Esophagus muscularis mucosa (tissue), 4 donors: ENCODE measurements at regions not wholly inside any gene's neighbourhood (a gene's known extent, or its start where the extent isn't known, plus 50 kb on each side); places are given as distances from the start of the nearest gene placed in this dataset.
"Not testable (repeated sequence)": the region's sequence is repeated elsewhere in the genome, so short reads cannot be mapped to it uniquely, and the experiment has no call there.

ENCODE experiments used
- DNase-seq: peaks from one replicate; pipeline ENCODE4 v3.0.0-alpha.2; 2017; ENCODE audit errors: extremely low spot score
- H3K27ac ChIP-seq, 4 donors: fragments of 200-600 bp; sonication (generic); replicated peaks in 1 of 4; 1 replicate in 3 of 4; 2 replicates in 1 of 4; pipeline ENCODE4 v1.5.1; 2016 to 2019; ENCODE audit warnings: mild to moderate bottlenecking in 1 of 4
- H3K27me3 ChIP-seq, 4 donors: fragments of 200-600 bp; sonication (generic); one replicate each; pipeline versions ENCODE4 v1.5.1 to v1.6.0; 2016 to 2019
- H3K36me3 ChIP-seq, 4 donors: fragments of 200-600 bp; sonication (generic); one replicate each; pipeline ENCODE4 v1.5.1; 2016 to 2019
- H3K4me1 ChIP-seq, 4 donors: fragments of 200-600 bp; sonication (generic); one replicate each; pipeline ENCODE4 v1.5.1; 2016 to 2019
- H3K4me3 ChIP-seq, 4 donors: fragments of 200-600 bp; sonication (generic); 1 replicate in 2 of 4; 2 replicates in 2 of 4; pipeline ENCODE4 v1.5.1; 2016 to 2019; ENCODE audit warnings: mild to moderate bottlenecking in 4 of 4, moderate library complexity in 1 of 4
- H3K9me3 ChIP-seq, 4 donors: fragments of 200-600 bp; sonication (generic); 1 replicate in 3 of 4; 2 replicates in 1 of 4; pipeline ENCODE4 v1.5.1; 2016 to 2019
- CTCF ChIP-seq, 3 experiments: fragments of 200-600 bp in 2 of 3; fragments of 450-650 bp in 1 of 3; sonication (generic) in 2 of 3; IDR thresholded peaks; one replicate each; pipeline ENCODE4 v1.5.1; 2017 to 2019; ENCODE audit warnings: antibody characterized with exemption in 3 of 3, mild to moderate bottlenecking in 2 of 3, moderate library complexity in 1 of 3
- EP300 ChIP-seq: sonication (generic); formaldehyde crosslinking; IDR thresholded peaks from one replicate; pipeline ENCODE4 v1.6.1; 2017; ENCODE audit warnings: antibody characterized with exemption
- POLR2A ChIP-seq: fragments of 450-650 bp; IDR thresholded peaks from one replicate; pipeline ENCODE4 v1.6.1; 2017; ENCODE audit warnings: antibody characterized with exemption, moderate library complexity, mild to moderate bottlenecking, low read depth
- POLR2AphosphoS5 ChIP-seq, 2 donors: sonication (generic); formaldehyde crosslinking; IDR thresholded peaks; one replicate each; pipeline ENCODE4 v1.6.1; 2017; ENCODE audit warnings: antibody characterized with exemption in 2 of 2
- WGBS: methylation state at CpG from one replicate; pipeline ENCODE4 v1.1.5; 2018; 5-methylcytosine and 5-hydroxymethylcytosine counted together
- intact Hi-C: fragments of 100-400 bp; cut with DNase I; formaldehyde crosslinking; loops from one replicate; pipeline ENCODE4 v1.15.1; 2023

GRCh38 chr10:51014680-51015389 lies 59.5 kb upstream of the PRKG1 start:
- no peak for DNase-seq
- Histone ChIP-seq H3K4me1 (peaks cover 0 to 8% (median 3%) of the 10 kb centered on the region in 4 donors), H3K9me3 (no peaks in the 10 kb centered on the region), H3K36me3 (no peaks in the 10 kb centered on the region), H3K4me3 (no peak overlapping the region), H3K27ac (peak overlapping the region in 1 of 4 donors; percentile 41), H3K27me3 (no peaks in the 10 kb centered on the region)
- TF ChIP-seq POLR2AphosphoS5 (IDR thresholded peaks at IDR 0.05) (no peak), EP300 (no peak), POLR2A (no peak), CTCF (IDR thresholded peaks at IDR 0.05) (no peak)
- WGBS = 48% methylated on average over 4 of the region's 4 CpGs
- intact Hi-C loops = loop anchor here (5.0 kb wide), 1 partner anchor 32 kb away; no protein-coding TSS in a partner anchor

GRCh38 chr10:51015390-51015754 lies 58.9 kb upstream of the PRKG1 start:
- DNase-seq, intact Hi-C loops, H3K27me3 ChIP-seq, H3K4me3 ChIP-seq, H3K36me3 ChIP-seq, H3K9me3 ChIP-seq, H3K4me1 ChIP-seq: not testable (repeated sequence)
- H3K27ac ChIP-seq = peak overlapping the region in 1 of 4 donors; percentile 41

- Histone ChIP-seq H3K27ac (no peak overlapping the region), H3K36me3 (no peaks in the 10 kb centered on the region), H3K27me3 (no peaks in the 10 kb centered on the region), H3K9me3 (no peaks in the 10 kb centered on the region), H3K4me1 (peaks cover 9 to 16% (median 12%) of the 10 kb centered on the region in 4 donors), H3K4me3 (no peak overlapping the region)
- WGBS = 78% methylated on average over 5 of the region's 5 CpGs
- DNase-seq = no peak
- TF ChIP-seq EP300 (no peak), POLR2A (no peak), CTCF (IDR thresholded peaks at IDR 0.05) (no peak), POLR2AphosphoS5 (IDR thresholded peaks at IDR 0.05) (no peak)
- intact Hi-C loops = no loop called here
Observed at GRCh38 chr10:51020200-51020599, 54.1 kb upstream of the PRKG1 start.

- peak overlapping the region in 1 of 4 donors; percentile 22 for H3K27ac ChIP-seq
- WGBS = 85% methylated on average over 5 of the region's 5 CpGs
- TF ChIP-seq EP300 (no peak), POLR2A (no peak), CTCF (IDR thresholded peaks at IDR 0.05) (no peak), POLR2AphosphoS5 (IDR thresholded peaks at IDR 0.05) (no peak)
Observed at GRCh38 chr10:51022933-51023585, 51.2 kb upstream of the PRKG1 start.

GRCh38 chr10:51023636-51024035 lies 50.7 kb upstream of the PRKG1 start:
- Histone ChIP-seq H3K9me3 (no peaks in the 10 kb centered on the region), H3K4me3 (no peak overlapping the region), H3K27ac (no peak overlapping the region), H3K27me3 (no peaks in the 10 kb centered on the region), H3K36me3 (no peaks in the 10 kb centered on the region), H3K4me1 (peaks cover 10 to 24% (median 19%) of the 10 kb centered on the region in 4 donors)
- intact Hi-C loops = no loop called here
- TF ChIP-seq EP300 (no peak), POLR2A (no peak), CTCF (IDR thresholded peaks at IDR 0.05) (no peak)
- DNase-seq = no peak

More at GRCh38 chr10:51022933-51023585, 51.2 kb upstream of the PRKG1 start:
- no peaks in the 10 kb centered on the region for H3K36me3 ChIP-seq
- no peak for DNase-seq
- no peak overlapping the region for H3K4me3 ChIP-seq
- H3K4me1 ChIP-seq = peaks cover 10 to 18% (median 14%) of the 10 kb centered on the region in 4 donors
- H3K27me3 ChIP-seq = no peaks in the 10 kb centered on the region
- H3K9me3 ChIP-seq = no peaks in the 10 kb centered on the region
- intact Hi-C loops = no loop called here
